Liver (tissue), 8 donors: ENCODE measurements at regions not wholly inside any gene's neighbourhood (a gene's known extent, or its start where the extent isn't known, plus 50 kb on each side); places are given as distances from the start of the nearest gene placed in this dataset.

ENCODE experiments used
- DNase-seq: peaks from one replicate; pipeline ENCODE4 v3.0.0-alpha.2; 2017; ENCODE audit warnings: low spot score
- H3K27ac ChIP-seq, 2 donors: one replicate each; pipeline ENCODE4 v1.7.0; 2013; ENCODE audit warnings: inconsistent platforms in 2 of 2, low read length in 2 of 2, control low read depth in 1 of 2, low read depth in 1 of 2, mild to moderate bottlenecking in 1 of 2
- H3K27me3 ChIP-seq, 4 donors: one replicate each; pipeline versions ENCODE4 v1.6.1 to v1.7.0; 2013; ENCODE audit warnings: low read length in 3 of 4, inconsistent platforms in 1 of 4, mild to moderate bottlenecking in 1 of 4, moderate library complexity in 1 of 4; ENCODE audit not compliant: control insufficient read depth in 4 of 4, insufficient read depth in 4 of 4
- H3K36me3 ChIP-seq, 4 donors: one replicate each; pipeline versions ENCODE4 v1.6.1 to v1.7.0; 2013; ENCODE audit warnings: low read length in 3 of 4, mild to moderate bottlenecking in 3 of 4, low read depth in 1 of 4, moderate library complexity in 1 of 4; ENCODE audit not compliant: control insufficient read depth in 4 of 4, insufficient read depth in 3 of 4
- H3K4me1 ChIP-seq, 4 donors: one replicate each; pipeline versions ENCODE4 v1.6.1 to v1.7.0; 2013; ENCODE audit warnings: low read length in 3 of 4, mild to moderate bottlenecking in 3 of 4, moderate library complexity in 1 of 4; ENCODE audit not compliant: control insufficient read depth in 4 of 4, insufficient read depth in 4 of 4
- H3K4me3 ChIP-seq, 3 donors: one replicate each; pipeline versions ENCODE4 v1.6.1 to v1.7.0; 2013; ENCODE audit warnings: low read length in 3 of 3, control low read depth in 1 of 3, low read depth in 1 of 3, mild to moderate bottlenecking in 1 of 3
- H3K9ac ChIP-seq, 2 donors: one replicate each; pipeline ENCODE4 v1.7.0; 2013; ENCODE audit warnings: low read length in 2 of 2, mild to moderate bottlenecking in 2 of 2, moderate library complexity in 2 of 2, control low read depth in 1 of 2, low read depth in 1 of 2
- H3K9me3 ChIP-seq, 4 donors: one replicate each; pipeline versions ENCODE4 v1.6.1 to v1.7.0; 2013; ENCODE audit warnings: low read length in 3 of 4; ENCODE audit not compliant: control insufficient read depth in 4 of 4
- CTCF ChIP-seq: fragments of 150-350 bp; IDR thresholded peaks from 2 replicates; pipeline ENCODE4 v1.5.1; 2017; ENCODE audit warnings: improper control_type of control experiment, low read depth, low read length; ENCODE audit not compliant: missing input control
- EGR1 ChIP-seq, 2 donors: IDR thresholded peaks; 2 replicates each; pipeline ENCODE4 v1.6.1; 2016 to 2018; ENCODE audit warnings: antibody characterized with exemption in 2 of 2, low read depth in 2 of 2
- FOXA1 ChIP-seq: IDR thresholded peaks from 2 replicates; pipeline ENCODE4 v1.6.1; 2016; ENCODE audit warnings: antibody characterized with exemption
- FOXA2 ChIP-seq: IDR thresholded peaks from 2 replicates; pipeline ENCODE4 v1.6.1; 2016; ENCODE audit warnings: antibody characterized with exemption
- HNF4A ChIP-seq, 2 donors: conservative IDR thresholded peaks; 2 replicates each; pipeline ENCODE4 v1.6.1; 2016; ENCODE audit warnings: antibody characterized with exemption in 2 of 2, mild to moderate bottlenecking in 2 of 2
- HNF4G ChIP-seq: IDR thresholded peaks from 2 replicates; pipeline ENCODE4 v1.6.1; 2016; ENCODE audit warnings: antibody characterized with exemption
- NR2F2 ChIP-seq: IDR thresholded peaks from 2 replicates; pipeline ENCODE4 v1.6.1; 2016; ENCODE audit warnings: antibody characterized with exemption
- REST ChIP-seq: IDR thresholded peaks from 2 replicates; pipeline ENCODE4 v1.6.1; 2016; ENCODE audit warnings: antibody characterized with exemption, mild to moderate bottlenecking
- TAF1 ChIP-seq: conservative IDR thresholded peaks from 2 replicates; pipeline ENCODE4 v1.6.1; 2016; ENCODE audit warnings: antibody characterized with exemption, mild to moderate bottlenecking
- YY1 ChIP-seq: IDR thresholded peaks from 2 replicates; pipeline ENCODE4 v1.6.1; 2016; ENCODE audit warnings: antibody characterized with exemption, mild to moderate bottlenecking
- ZBTB33 ChIP-seq: IDR thresholded peaks from 2 replicates; pipeline ENCODE4 v1.6.1; 2016; ENCODE audit warnings: antibody characterized with exemption
- WGBS: extraction: QIAGEN DNeasy Blood & Tissue Kit; methylation state at CpG from one replicate; pipeline ENCODE4 v1.1.7; 2013; 5-methylcytosine and 5-hydroxymethylcytosine counted together
- donor health status: healthy.
- donor health status: healthy.
- donor health status: healthy.
- donor health status: healthy.
- donor health status: healthy.

GRCh38 chr2:240209493-240209892, 69.0 kb upstream of the OTOS start:
- Histone ChIP-seq H3K36me3 (no peaks in the 10 kb centered on the region), H3K4me3 (no peak overlapping the region), H3K4me1 (no peaks in the 10 kb centered on the region), H3K27ac (no peak overlapping the region), H3K9me3 (no peaks in the 10 kb centered on the region), H3K27me3 (no peaks in the 10 kb centered on the region), H3K9ac (no peak overlapping the region)
- DNase-seq, result no peak
- TF ChIP-seq HNF4A (conservative IDR thresholded peaks at IDR 0.05) (no peak), TAF1 (no peak), REST (no peak), EGR1 (IDR thresholded peaks at IDR 0.05; ENCODE audit: low read depth in 2 of 2) (no peak), YY1 (no peak), ZBTB33 (no peak), FOXA1 (no peak), FOXA2 (no peak), CTCF (no peak)
- 77% methylated on average over 9 of the region's 9 CpGs for WGBS

GRCh38 chr2:240210198-240210965, 69.9 kb upstream of the OTOS start:
- H3K36me3 ChIP-seq, result no peaks in the 10 kb centered on the region
- H3K4me3 ChIP-seq, result no peak overlapping the region
- DNase-seq, result no peak
- H3K27ac ChIP-seq, result no peak overlapping the region
- no peak for TF ChIP-seq FOXA1
- TF ChIP-seq HNF4G, result no peak
- TF ChIP-seq NR2F2, result no peak
- no peaks in the 10 kb centered on the region for H3K9me3 ChIP-seq
- H3K9ac ChIP-seq, result no peak overlapping the region
- WGBS, result 82% methylated on average over 22 of the region's 22 CpGs
- H3K27me3 ChIP-seq, result no peaks in the 10 kb centered on the region
- H3K4me1 ChIP-seq, result no peaks in the 10 kb centered on the region
